ENCODE measurements at regions not wholly inside any gene's neighbourhood (a gene's known extent, or its start where the extent isn't known, plus 50 kb on each side); places are given as distances from the start of the nearest gene placed in this dataset.

DNA sequence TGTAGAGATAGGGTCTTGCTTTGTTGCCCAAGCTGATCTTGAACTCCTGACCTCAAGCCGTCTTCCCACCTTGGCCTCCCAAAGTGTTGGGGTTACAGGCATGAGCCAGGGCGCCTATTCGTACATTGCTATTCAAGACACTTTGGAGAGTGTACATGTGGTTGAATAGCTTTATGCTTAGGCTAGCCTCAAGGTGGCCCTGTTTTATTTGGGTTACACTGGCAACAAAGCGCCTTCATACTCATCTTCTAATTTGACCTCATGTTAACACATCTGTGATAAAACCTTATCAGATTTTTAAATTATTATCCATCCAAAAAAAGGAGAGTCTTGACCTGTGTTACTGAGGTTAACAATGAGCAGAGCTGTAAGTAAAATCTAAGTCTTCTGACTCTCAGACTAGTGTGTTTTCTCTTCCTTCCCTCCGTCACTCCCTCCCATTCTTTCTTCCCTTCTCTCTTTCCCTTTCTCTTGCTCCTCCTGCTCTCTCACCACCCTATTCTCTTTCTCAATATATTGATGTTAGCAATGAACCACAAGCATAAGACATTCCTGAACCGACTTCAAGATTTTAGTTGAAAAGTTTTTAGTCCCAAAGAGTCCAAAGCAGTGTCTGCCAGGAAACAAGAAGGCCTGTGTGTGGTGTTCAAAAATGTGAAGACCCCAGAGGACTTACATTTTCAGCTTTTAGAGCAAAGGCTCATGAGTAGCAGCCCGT is 603.7 kb upstream of the CFAP20DC start:
- no peak for DNase-seq (ENCODE audit: low spot score)

DNA sequence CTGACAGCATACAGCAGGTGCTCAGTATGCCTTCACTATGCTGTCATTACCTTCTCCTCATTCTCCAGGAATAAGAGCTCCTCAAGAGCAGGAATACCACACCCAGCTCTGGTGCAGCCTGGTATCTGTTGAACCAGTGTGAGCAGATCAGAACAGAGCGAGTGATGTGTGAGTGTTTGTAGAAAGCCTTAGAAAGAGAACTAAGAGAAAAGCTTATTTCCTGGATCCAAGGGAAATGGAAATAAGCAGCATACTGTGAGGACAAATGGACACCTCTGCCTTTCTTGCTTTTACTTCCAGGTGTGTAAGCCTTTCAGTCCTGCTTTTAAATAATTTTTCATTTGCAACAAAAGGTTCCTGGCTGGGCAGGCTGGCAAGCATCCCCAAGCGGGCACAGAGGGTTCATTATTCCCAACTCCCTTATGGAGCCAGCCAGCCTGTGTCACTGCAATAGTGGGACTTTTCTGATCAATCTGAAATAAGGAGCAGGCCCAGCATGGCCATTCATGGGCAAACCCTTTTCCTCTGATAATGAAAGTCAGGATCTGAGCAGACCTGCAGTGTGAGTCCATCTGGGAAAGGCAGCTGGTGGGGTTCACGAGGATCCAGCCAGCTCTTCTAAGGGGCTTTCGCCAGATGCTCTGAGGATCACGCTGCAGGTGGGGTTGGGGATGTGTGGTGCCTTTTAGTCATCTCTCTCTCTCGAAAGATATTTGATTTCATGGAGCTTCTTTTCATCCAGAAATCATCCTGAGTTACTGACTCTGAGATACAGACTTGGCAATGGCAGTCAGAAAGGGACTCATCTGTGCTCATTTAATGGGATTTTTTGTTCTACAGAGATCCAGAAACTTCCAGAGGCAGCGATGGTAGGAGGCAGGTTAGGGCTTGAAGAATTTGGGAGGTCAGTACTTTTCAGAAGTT is 594.9 kb upstream of the CFAP20DC start:
- DNase-seq (ENCODE audit: low spot score), result no peak

DNA sequence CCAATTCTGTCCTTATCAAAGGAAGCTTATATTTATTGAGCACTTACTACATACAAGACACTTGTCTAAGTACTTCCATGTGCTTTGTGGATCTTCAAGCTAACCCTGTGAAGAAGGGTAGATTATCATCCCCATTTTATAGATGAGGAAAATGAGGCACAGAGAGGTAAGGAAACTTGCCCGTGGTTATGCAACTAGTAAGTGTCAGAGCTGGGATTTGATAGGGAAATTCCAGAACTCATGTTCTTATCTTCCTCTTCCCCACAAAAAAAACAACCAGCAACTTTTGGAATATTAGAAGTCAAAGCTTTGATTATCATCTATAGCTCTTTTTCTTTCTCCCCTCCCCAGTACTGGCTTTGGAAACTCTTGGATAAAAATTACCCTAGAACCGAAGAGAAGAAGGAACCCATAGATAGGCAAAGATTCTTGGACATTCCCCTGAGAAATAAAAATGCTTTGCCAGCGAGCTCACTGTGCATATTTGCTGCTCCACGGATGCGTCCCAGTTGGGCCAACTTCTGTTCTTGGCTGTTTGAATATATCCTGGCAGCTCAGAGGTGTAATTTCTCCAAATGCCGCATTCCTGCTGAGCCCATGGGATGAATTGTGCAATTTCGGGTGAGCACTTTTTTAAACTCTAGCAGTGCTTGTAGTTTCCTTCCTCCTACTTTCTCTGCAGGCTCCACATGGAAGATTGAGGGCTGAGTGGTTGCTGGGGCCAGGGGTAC is 591.5 kb upstream of the CFAP20DC start:
- no peak for DNase-seq (ENCODE audit: low spot score)

DNA sequence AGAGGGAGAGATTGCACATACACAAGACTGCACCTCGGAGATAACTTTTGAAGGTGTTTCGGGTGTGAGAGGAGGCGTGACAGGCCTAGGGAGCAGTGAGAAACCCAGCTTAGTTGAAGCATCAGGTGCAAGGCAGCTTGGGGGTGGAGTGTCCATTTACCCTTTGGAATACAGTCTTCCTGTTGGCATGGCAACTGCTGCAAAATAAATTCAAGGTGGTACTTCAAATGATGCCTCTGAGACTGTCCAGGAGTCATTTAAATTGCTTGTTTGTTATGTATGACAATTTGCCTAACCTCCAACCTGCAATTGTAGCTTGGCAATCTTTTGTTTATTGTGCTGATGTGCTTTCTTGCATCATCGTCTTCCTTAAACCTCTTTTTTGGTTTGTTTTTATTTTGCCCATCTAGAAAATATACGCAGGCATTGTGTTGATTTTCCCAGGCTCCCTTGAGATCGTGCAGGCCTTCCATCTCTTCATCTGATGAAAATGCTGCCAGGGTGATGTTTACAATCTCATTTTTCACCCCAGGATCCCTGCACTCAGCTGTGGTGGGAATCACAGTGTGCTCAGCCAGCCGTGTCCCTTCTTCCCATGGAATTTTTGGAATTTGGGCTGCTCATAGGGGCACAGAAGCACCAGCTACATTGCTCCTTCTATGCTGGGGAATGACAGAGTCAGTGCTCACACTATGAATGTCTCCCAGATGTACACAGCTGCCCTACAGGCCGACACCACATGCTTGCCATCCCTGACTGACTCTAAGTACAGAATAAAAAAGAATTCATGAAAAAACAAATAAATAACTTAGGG is 583.1 kb upstream of the CFAP20DC start:
- no peak for DNase-seq (ENCODE audit: low spot score)

DNA sequence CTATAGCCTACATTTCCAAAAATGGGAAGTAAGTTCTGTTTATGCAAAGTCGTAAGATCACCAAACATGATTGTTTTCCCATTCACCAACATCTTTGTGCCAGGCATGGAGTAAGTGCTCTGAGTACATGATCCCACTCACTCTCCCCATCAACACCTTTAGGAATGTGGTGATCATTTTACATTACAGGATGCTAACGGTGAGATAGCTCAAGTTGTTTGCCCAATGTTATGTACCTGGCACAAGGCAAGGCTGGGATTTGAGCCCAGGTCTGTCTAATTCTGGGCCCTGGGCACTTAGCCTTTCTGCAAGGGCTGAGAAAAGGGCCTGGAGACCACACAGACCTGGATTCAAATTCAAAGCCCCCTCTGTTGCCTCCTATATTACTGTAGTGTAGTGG is 581.7 kb upstream of the CFAP20DC start:
- no peak for DNase-seq (ENCODE audit: low spot score)

DNA sequence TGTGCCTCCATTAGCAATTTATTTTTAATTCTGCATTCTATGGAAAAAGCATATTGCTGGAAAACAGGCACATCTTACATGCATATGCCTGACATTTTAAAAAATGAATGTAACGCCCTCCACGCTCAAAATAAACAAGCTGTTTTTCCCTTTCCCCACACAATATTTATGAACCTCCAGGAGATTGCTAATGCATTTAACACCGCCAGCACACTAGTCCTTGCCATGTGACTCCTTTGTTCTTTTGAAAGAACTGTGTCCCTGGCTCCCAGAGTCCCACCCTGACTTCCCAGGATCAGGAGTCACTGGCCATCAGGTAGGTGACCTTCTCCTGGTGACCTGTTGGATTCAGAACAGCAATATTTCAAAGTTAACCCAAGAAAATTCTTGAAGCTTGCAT is 571.2 kb upstream of the CFAP20DC start:
- DNase-seq (ENCODE audit: low spot score), result no peak

DNA sequence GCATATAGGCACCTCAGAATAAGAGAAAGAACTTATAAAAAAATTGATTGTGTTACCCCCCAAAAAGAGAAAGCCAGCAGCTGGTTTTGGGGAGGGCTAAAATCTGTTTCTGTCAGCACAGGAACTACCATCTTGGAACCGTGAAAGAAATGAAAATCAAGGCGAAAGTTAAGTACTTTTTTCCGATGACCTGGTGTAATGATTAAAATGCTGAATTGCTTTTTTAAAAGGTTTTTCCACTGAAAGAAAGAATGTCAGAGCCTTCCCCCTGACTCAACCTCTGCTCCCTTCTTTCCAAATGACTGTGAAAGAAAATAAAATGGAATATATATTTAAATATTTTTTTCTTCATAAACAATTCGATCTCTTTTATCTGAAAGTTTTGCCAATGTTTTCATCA is 570.5 kb upstream of the CFAP20DC start:
- DNase-seq (ENCODE audit: low spot score), result no peak

DNA sequence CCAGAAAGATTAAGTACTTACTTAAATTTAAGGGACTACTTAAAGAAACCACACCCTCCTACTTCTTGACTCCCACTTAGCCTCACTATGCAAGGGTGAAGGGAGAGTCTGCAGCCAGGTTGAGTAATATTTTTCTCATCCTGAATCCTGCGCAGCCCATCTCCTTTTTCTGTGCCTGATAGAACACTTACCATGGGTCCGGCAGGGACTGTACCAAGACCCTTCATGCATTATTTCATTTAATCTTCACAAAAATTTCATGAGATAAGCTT is 562.6 kb upstream of the CFAP20DC start:
- DNase-seq (ENCODE audit: low spot score), result no peak

DNA sequence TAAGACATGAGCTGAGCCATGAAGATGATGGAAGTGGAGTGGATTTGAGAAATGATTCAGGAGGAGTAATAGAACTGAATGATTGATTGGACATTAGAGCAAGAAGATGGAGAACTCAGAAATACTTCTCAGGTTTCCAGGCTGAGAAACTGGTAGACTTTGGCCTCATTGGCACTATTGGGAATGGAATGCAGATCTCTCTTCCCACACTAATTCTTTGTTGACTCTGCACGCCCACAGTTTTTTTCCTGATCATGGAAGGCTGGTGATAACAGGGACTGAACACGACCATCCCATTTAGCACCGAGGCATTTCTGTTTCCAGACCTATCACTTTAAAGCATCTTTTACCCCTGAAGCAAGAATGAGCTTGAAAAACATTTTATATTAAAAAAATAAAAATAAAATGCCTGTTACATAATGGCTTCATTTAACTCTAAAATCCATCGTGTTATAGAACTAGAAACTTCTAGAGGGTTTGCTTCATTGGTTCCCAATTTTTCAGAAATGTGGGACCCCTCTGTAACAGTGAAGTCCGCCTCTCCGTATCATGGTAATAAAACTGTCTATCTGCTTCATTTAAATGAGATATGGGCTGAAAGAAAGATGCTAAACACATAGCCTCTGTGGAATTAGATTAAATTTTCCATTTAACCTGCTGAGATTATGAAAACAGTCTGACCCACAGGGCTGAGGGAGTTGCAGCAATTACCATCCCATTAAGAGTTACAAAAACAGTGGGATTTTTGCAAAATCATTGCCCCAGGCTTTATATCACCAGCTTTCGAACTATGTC is 562.0 kb upstream of the CFAP20DC start:
- DNase-seq (ENCODE audit: low spot score), result no peak

DNA sequence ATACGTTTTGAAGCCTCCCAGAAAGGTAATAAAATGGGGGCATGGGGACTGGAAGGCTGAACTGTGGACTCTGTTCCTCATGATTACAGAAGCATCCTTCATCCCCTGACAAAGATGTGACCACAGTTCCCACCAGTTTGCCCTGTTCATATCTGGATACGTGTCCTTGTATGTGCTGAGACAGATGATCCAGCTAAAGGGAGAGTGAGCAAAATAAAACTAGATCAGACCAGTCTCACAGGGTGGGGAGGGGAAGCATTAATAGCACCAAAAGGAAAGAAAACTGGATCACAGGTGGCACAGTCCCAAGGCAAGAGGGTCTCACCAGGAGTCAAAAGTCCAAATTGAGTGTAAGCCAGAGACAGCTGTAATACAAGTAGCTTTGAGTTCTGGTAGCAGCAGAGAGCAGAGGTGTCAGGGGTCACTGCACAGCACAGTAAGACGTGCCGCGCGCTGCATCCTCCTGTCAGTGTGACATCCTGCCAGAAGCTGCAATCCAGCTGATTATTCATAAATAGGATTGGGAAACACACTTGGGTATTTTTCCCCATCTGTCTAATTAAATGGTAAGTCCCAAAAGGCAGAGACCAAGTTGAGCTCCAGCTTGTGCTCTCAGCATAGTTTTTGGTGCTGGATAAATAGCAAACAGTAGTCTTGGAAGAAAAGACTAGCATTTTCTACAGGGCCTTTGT is 560.0 kb upstream of the CFAP20DC start:
- DNase-seq (ENCODE audit: low spot score), result no peak

DNA sequence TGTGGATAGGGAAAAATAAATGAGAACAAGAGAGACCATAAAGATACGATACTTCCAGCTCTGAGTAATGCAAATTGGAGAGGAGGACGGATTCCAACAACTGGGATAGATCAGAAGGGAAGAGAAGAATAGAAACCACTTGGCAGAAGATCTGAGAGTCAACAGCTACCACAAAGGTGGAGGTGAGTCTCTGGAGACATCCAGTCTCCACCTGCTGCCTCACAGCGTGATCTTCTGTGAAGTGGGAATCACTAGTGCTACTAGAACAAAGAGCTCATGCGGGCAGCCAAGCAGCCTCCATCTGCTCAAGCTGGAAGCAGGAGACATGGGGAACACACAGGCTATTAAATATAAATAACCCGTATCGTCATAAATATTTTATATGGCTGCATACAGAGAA is 558.5 kb upstream of the CFAP20DC start:
- DNase-seq (ENCODE audit: low spot score), result no peak

DNA sequence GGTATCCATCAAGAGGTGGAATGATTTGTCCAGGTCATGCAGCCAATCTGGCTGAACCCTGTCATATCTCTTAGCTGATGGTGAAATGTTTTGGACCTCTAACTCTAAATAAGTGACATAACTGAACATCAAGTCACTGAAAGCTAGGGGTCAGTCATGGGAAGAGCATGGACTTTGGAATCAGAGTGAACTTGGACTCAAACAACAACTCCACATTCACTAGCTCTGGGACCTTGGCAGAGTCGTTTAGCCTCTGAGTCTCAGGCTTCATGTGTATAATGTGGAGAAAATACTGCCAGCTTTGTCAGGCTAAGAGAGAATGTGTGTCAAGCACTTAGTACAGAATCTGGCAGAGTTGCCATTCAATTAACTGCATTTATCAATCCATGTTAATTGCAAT is 557.8 kb upstream of the CFAP20DC start:
- DNase-seq (ENCODE audit: low spot score), result no peak

DNA sequence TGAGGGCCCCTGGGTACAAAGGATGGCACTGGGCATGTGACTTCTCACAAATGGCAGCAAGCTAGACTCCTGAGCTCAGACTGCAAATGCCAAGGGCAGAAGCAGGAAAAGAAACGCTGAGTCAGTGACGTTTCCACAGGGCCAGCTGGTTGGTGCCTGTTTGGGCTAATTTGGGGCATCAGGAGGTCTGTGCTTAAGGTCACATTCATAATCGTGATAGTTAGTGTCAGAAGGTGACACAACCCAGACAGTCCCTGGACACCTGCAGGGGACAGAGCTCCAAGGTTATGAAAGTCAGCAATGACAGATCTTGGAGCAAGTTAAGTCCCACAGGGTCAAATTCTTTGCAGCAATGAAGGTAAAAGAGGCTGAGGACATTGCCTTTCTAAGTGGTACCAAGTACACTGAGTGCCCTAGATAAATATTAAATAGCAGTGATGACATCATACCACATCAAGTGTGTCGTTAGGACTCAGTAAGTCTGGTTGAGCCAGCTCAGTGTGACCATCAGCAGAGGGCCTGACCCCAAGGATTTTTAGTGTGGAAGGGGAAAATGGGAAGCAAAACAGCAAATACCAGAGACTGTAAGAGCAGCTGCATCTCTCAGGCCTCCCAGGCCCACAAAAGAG is 556.9 kb upstream of the CFAP20DC start:
- DNase-seq (ENCODE audit: low spot score), result no peak

DNA sequence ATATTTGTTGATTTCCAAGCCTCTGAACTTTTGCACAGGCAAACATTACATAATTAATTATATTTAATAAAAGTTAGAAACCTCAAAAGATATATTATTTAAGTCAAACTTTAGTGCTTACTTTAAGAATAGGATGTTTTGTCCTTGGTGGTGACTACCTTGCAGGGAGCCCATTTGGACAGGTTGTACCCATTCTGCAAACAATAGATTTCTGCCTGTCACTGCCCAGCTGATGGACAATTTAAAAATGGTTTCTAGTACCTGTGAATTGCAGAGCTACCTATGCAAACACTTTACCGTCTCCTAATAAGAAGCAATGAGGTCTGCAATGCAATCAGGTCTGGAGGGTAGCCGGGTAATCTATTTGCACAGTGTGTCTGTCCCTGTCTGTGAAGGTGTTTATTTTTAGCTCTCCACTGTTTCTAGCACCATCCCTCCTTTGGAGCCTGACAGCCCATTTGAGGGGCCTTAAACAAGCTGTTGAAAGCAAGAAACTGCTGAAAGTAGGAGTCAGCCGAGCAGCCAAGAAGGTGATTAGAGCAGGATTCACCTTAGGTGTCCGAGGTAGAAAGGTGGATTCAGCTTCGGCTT is 556.2 kb upstream of the CFAP20DC start:
- DNase-seq (ENCODE audit: low spot score), result no peak

DNA sequence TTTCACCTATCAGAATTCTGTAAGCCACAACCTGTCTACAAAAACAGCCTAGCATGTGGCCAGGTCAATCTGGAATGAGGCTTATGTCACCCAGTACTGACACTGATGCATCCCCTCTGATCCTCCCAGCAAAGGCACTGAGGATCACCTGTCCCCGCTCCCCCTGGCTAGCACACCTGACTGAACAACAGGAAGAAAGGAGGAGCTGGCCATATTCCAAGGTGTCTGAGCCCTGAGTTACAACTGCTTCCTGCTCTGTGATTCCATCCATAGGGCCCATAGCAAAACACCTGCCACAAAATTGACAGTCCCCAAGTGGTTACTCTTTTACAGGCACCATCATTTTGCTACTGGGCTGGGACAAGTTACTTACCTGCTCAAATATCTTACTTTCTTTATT is 555.5 kb upstream of the CFAP20DC start:
- DNase-seq (ENCODE audit: low spot score), result no peak

DNA sequence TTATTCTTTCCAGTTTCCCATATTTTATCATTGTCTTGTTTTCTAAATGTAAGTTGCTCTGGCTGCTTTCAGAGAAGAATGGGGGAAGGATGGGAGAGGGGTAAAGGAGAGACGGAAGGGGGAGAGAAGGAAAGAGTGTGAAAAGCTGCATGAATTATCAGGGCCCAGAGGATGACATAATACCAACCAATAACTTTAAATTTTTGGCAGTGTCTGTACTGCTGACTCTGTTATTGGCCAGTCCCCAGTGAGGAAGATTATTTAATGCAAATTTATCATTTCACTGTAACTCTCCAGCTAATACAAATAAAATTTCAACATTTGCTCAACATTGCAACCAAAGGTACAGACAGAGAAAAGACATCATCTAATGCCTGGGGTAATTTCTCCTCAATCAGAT is 551.7 kb upstream of the CFAP20DC start:
- no peak for DNase-seq (ENCODE audit: low spot score)

DNA sequence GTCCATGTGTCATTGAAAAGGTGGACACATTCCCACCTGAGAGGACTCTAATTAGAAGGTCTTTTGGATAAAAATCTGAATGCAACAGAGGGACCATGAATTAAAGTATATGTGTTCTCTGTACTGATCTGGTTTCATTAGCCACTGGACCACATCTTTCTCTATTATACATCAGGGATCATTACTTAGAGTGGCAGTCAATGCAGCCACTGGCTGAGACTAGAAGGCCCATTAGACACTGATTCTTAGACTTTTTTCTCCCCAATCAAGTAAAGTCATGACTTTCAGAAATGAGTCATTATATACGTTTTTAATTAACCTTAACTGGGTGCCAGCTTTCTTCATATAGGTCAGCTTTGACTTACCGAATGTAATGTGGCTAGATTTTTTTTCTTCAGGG is 550.8 kb upstream of the CFAP20DC start:
- no peak for DNase-seq (ENCODE audit: low spot score)

DNA sequence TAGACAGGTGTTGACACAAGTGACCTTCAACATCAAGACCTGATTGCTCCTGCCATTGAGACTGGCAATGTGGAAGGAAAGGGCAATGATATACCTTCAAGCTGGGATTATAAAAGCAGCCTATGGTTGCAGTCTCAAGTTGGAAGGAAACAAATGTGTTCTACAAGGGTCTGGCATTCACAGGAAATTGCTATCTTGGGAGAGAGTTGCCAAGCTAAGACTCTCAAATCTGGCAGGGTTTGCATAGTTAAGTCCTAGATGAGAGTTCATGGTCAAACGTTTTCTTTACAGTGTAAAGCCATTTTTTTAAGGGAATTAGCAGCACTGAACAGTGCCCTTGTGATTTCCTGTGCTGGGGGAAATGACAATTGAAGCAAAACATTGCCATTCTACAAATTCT is 546.9 kb upstream of the CFAP20DC start:
- DNase-seq (ENCODE audit: low spot score), result no peak

DNA sequence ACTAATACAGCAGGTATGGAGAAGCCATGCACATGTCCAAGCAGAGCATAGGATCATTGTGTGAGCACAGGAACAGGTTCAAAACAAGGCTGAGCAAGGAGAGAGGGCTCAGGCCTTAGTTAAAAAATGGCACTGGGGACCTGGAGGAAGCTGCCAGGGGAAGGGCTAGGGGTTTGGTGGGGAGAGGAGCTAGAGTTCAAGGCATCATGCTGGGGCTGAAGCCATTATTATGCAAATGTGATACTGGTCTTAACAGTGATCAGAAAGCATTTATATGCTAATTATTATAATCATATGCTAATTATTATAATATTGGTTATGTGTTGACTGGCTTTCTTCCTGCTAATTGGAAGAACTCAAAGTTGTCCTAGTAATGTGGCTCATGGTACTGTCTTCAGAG is 546.0 kb upstream of the CFAP20DC start:
- no peak for DNase-seq (ENCODE audit: low spot score)

DNA sequence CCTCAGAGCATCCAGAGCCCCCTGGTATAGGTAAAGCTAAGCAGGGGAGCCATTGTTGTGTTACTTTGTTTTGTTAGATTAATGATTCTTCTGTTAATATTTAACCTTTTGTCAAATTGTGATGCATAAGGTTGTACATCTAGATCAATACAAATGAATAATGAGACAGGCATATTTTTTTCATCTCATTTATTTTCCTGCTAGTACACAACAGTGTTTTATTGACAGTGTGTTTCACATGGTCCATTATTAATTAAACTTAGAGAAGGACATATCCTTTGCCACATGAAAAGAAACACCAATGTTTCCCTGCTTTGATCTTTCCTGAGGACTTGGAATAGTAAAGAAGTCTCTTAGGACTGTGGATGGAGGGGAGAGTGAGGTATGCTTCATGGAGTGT is 543.6 kb upstream of the CFAP20DC start:
- DNase-seq (ENCODE audit: low spot score), result no peak

Measured in CD4-positive, alpha-beta T cell treated with Interleukin-6 at 100 ng/mL for 8 hours (primary cell).